ENCODE measurements at regions not wholly inside any gene's neighbourhood (a gene's known extent, or its start where the extent isn't known, plus 50 kb on each side); places are given as distances from the start of the nearest gene placed in this dataset.

GRCh38 chr9:120175031-120175430, 404.9 kb downstream of the CDK5RAP2 start:
- Mint-ChIP-seq H3K27me3 (no peaks in the 10 kb centered on the region), H3K9me3 (no peaks in the 10 kb centered on the region), H3K36me3 (ENCODE audit: low read depth) (no peaks in the 10 kb centered on the region), H3K4me1 (ENCODE audit: low read depth) (no peaks in the 10 kb centered on the region), H3K27ac (no peak overlapping the region), H3K4me3 (no peak overlapping the region)
- intact Hi-C loops (cut with micrococcal nuclease): no loop called here

GRCh38 chr9:120161776-120162175, 418.2 kb downstream of the CDK5RAP2 start:
- intact Hi-C loops (cut with micrococcal nuclease): no loop called here
- H3K36me3 Mint-ChIP-seq (ENCODE audit: low read depth): no peaks in the 10 kb centered on the region

GRCh38 chr9:120158221-120158620, 421.7 kb downstream of the CDK5RAP2 start:
- intact Hi-C loops (cut with micrococcal nuclease): no loop called here
- Mint-ChIP-seq H3K9me3 (no peaks in the 10 kb centered on the region), H3K4me3 (no peak overlapping the region), H3K27ac (no peak overlapping the region), H3K4me1 (ENCODE audit: low read depth) (no peaks in the 10 kb centered on the region), H3K27me3 (no peaks in the 10 kb centered on the region), H3K36me3 (ENCODE audit: low read depth) (no peaks in the 10 kb centered on the region)

More at GRCh38 chr9:120161776-120162175, 418.2 kb downstream of the CDK5RAP2 start:
- Mint-ChIP-seq H3K4me1 (ENCODE audit: low read depth) (no peaks in the 10 kb centered on the region), H3K9me3 (no peaks in the 10 kb centered on the region), H3K27ac (no peak overlapping the region), H3K27me3 (no peaks in the 10 kb centered on the region), H3K4me3 (no peak overlapping the region)

- no peaks in the 10 kb centered on the region for H3K9me3 Mint-ChIP-seq
- no peak overlapping the region for H3K27ac Mint-ChIP-seq
- no peaks in the 10 kb centered on the region for H3K4me1 Mint-ChIP-seq (ENCODE audit: low read depth)
- intact Hi-C loops (cut with micrococcal nuclease): no loop called here
- no peaks in the 10 kb centered on the region for H3K36me3 Mint-ChIP-seq (ENCODE audit: low read depth)
- no peak overlapping the region for H3K4me3 Mint-ChIP-seq
- no peaks in the 10 kb centered on the region for H3K27me3 Mint-ChIP-seq
Observed at GRCh38 chr9:120156376-120156775, 423.6 kb downstream of the CDK5RAP2 start.

- H3K27me3 Mint-ChIP-seq: no peaks in the 10 kb centered on the region
- no peaks in the 10 kb centered on the region for H3K4me1 Mint-ChIP-seq (ENCODE audit: low read depth)
- intact Hi-C loops (cut with micrococcal nuclease): no loop called here
- H3K4me3 Mint-ChIP-seq: no peak overlapping the region
- H3K27ac Mint-ChIP-seq: no peak overlapping the region
- no peaks in the 10 kb centered on the region for H3K9me3 Mint-ChIP-seq
- no peaks in the 10 kb centered on the region for H3K36me3 Mint-ChIP-seq (ENCODE audit: low read depth)
Observed at GRCh38 chr9:120153258-120153657, 426.7 kb downstream of the CDK5RAP2 start.

GRCh38 chr9:120152295-120152694, 427.7 kb downstream of the CDK5RAP2 start:
- no peaks in the 10 kb centered on the region for H3K36me3 Mint-ChIP-seq (ENCODE audit: low read depth)
- H3K27ac Mint-ChIP-seq: no peak overlapping the region
- no peak overlapping the region for H3K4me3 Mint-ChIP-seq
- no peaks in the 10 kb centered on the region for H3K9me3 Mint-ChIP-seq
- intact Hi-C loops (cut with micrococcal nuclease): no loop called here
- H3K4me1 Mint-ChIP-seq (ENCODE audit: low read depth): no peaks in the 10 kb centered on the region
- no peaks in the 10 kb centered on the region for H3K27me3 Mint-ChIP-seq

- intact Hi-C loops (cut with micrococcal nuclease): no loop called here
- Mint-ChIP-seq H3K27ac (no peak overlapping the region), H3K9me3 (no peaks in the 10 kb centered on the region), H3K4me1 (ENCODE audit: low read depth) (no peaks in the 10 kb centered on the region), H3K27me3 (no peaks in the 10 kb centered on the region), H3K36me3 (ENCODE audit: low read depth) (no peaks in the 10 kb centered on the region), H3K4me3 (no peak overlapping the region)
Observed at GRCh38 chr9:120151806-120152205, 428.2 kb downstream of the CDK5RAP2 start.

GRCh38 chr9:120151149-120151548, 428.8 kb downstream of the CDK5RAP2 start:
- Mint-ChIP-seq H3K27ac (no peak overlapping the region), H3K9me3 (no peaks in the 10 kb centered on the region), H3K4me3 (no peak overlapping the region), H3K27me3 (no peaks in the 10 kb centered on the region), H3K4me1 (ENCODE audit: low read depth) (no peaks in the 10 kb centered on the region), H3K36me3 (ENCODE audit: low read depth) (no peaks in the 10 kb centered on the region)
- intact Hi-C loops (cut with micrococcal nuclease): no loop called here

- peaks cover 9% of the 10 kb centered on the region for H3K9me3 Mint-ChIP-seq
- intact Hi-C loops (cut with micrococcal nuclease): no loop called here
- H3K4me1 Mint-ChIP-seq (ENCODE audit: low read depth): no peaks in the 10 kb centered on the region
- no peak overlapping the region for H3K4me3 Mint-ChIP-seq
- no peaks in the 10 kb centered on the region for H3K27me3 Mint-ChIP-seq
- no peak overlapping the region for H3K27ac Mint-ChIP-seq
- no peaks in the 10 kb centered on the region for H3K36me3 Mint-ChIP-seq (ENCODE audit: low read depth)
Observed at GRCh38 chr9:120138955-120139354, 441.0 kb downstream of the CDK5RAP2 start.

GRCh38 chr9:120137186-120137840, 442.7 kb downstream of the CDK5RAP2 start:
- intact Hi-C loops (cut with micrococcal nuclease): no loop called here
- H3K4me1 Mint-ChIP-seq (ENCODE audit: low read depth): no peaks in the 10 kb centered on the region

GRCh38 chr9:120136696-120137095, 443.3 kb downstream of the CDK5RAP2 start:
- intact Hi-C loops (cut with micrococcal nuclease): no loop called here
- no peaks in the 10 kb centered on the region for H3K4me1 Mint-ChIP-seq (ENCODE audit: low read depth)
- no peaks in the 10 kb centered on the region for H3K27me3 Mint-ChIP-seq
- H3K9me3 Mint-ChIP-seq: peaks cover 15% of the 10 kb centered on the region
- no peaks in the 10 kb centered on the region for H3K36me3 Mint-ChIP-seq (ENCODE audit: low read depth)
- H3K4me3 Mint-ChIP-seq: no peak overlapping the region
- no peak overlapping the region for H3K27ac Mint-ChIP-seq

More at GRCh38 chr9:120137186-120137840, 442.7 kb downstream of the CDK5RAP2 start:
- Mint-ChIP-seq H3K4me3 (no peak overlapping the region), H3K36me3 (ENCODE audit: low read depth) (no peaks in the 10 kb centered on the region), H3K27ac (no peak overlapping the region), H3K9me3 (peaks cover 15% of the 10 kb centered on the region), H3K27me3 (no peaks in the 10 kb centered on the region)

GRCh38 chr9:120117081-120117480, 462.9 kb downstream of the CDK5RAP2 start:
- Mint-ChIP-seq H3K27ac (no peak overlapping the region), H3K36me3 (ENCODE audit: low read depth) (no peaks in the 10 kb centered on the region), H3K4me3 (no peak overlapping the region), H3K27me3 (no peaks in the 10 kb centered on the region), H3K4me1 (ENCODE audit: low read depth) (no peaks in the 10 kb centered on the region), H3K9me3 (no peaks in the 10 kb centered on the region)
- intact Hi-C loops (cut with micrococcal nuclease): no loop called here

GRCh38 chr9:120110520-120110919, 469.4 kb downstream of the CDK5RAP2 start:
- no peaks in the 10 kb centered on the region for H3K9me3 Mint-ChIP-seq
- intact Hi-C loops (cut with micrococcal nuclease): no loop called here
- no peak overlapping the region for H3K4me3 Mint-ChIP-seq
- no peaks in the 10 kb centered on the region for H3K27me3 Mint-ChIP-seq
- H3K4me1 Mint-ChIP-seq (ENCODE audit: low read depth): no peaks in the 10 kb centered on the region
- H3K36me3 Mint-ChIP-seq (ENCODE audit: low read depth): no peaks in the 10 kb centered on the region
- H3K27ac Mint-ChIP-seq: no peak overlapping the region

- no peaks in the 10 kb centered on the region for H3K36me3 Mint-ChIP-seq (ENCODE audit: low read depth)
- intact Hi-C loops (cut with micrococcal nuclease): no loop called here
- H3K9me3 Mint-ChIP-seq: no peaks in the 10 kb centered on the region
- H3K4me1 Mint-ChIP-seq (ENCODE audit: low read depth): no peaks in the 10 kb centered on the region
- no peak overlapping the region for H3K27ac Mint-ChIP-seq
- H3K27me3 Mint-ChIP-seq: no peaks in the 10 kb centered on the region
- no peak overlapping the region for H3K4me3 Mint-ChIP-seq
Observed at GRCh38 chr9:120109242-120109641, 470.7 kb downstream of the CDK5RAP2 start.

- H3K36me3 Mint-ChIP-seq (ENCODE audit: low read depth): no peaks in the 10 kb centered on the region
Observed at GRCh38 chr9:120107138-120107537, 472.8 kb downstream of the CDK5RAP2 start.

More at GRCh38 chr9:120107138-120107537, 472.8 kb downstream of the CDK5RAP2 start:
- Mint-ChIP-seq H3K27me3 (no peaks in the 10 kb centered on the region), H3K27ac (no peak overlapping the region), H3K4me3 (no peak overlapping the region), H3K9me3 (no peaks in the 10 kb centered on the region), H3K4me1 (ENCODE audit: low read depth) (no peaks in the 10 kb centered on the region)
- intact Hi-C loops (cut with micrococcal nuclease): no loop called here
